ENCODE measurements at regions not wholly inside any gene's neighbourhood (a gene's known extent, or its start where the extent isn't known, plus 50 kb on each side); places are given as distances from the start of the nearest gene placed in this dataset.

DNA sequence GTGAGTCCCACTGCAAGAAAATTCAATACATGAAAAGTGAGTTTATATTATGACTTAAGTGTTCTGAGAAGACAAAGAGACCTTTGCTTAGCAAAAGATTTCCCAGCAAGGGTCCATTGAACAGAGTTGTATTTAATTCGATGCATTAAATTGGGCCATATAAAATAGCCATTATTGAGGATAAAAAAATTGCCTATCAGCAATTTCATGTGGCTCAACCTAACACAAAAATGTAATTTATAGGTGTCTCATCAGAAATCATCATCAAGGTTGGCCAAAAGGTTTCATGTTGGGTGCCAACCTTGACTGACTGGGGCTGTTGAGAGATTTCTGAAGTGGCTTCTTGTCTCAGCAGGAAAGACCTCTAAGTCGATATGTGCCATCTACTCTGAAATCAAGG lies 84.8 kb upstream of the TOX3 start:
- TF ChIP-seq, protein P1, sequence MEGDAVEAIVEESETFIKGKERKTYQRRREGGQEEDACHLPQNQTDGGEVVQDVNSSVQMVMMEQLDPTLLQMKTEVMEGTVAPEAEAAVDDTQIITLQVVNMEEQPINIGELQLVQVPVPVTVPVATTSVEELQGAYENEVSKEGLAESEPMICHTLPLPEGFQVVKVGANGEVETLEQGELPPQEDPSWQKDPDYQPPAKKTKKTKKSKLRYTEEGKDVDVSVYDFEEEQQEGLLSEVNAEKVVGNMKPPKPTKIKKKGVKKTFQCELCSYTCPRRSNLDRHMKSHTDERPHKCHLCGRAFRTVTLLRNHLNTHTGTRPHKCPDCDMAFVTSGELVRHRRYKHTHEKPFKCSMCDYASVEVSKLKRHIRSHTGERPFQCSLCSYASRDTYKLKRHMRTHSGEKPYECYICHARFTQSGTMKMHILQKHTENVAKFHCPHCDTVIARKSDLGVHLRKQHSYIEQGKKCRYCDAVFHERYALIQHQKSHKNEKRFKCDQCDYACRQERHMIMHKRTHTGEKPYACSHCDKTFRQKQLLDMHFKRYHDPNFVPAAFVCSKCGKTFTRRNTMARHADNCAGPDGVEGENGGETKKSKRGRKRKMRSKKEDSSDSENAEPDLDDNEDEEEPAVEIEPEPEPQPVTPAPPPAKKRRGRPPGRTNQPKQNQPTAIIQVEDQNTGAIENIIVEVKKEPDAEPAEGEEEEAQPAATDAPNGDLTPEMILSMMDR (optimal IDR thresholded peaks at IDR 0.05 in 1 of 3, IDR thresholded peaks at IDR 0.05 in 1 of 3, conservative IDR thresholded peaks at IDR 0.05 in 1 of 3; ENCODE audit: extremely low read depth in 1 of 3, insufficient read depth in 2 of 3, low read length in 3 of 3), result no peak
- TF ChIP-seq EZH2 (IDR thresholded peaks at IDR 0.05; ENCODE audit: low read length), result no peak

All from keratinocyte (primary cell).